Endodermal cell (in vitro differentiated cells): ENCODE measurements at regions not wholly inside any gene's neighbourhood (a gene's known extent, or its start where the extent isn't known, plus 50 kb on each side); places are given as distances from the start of the nearest gene placed in this dataset.

ENCODE experiments used
- DNase-seq: peaks from one replicate; pipeline ENCODE4 v3.0.0-alpha.2; 2017
- H3K27ac ChIP-seq: 2 replicates; pipeline ENCODE4 v1.5.1; 2013; ENCODE audit warnings: mild to moderate bottlenecking, low read depth, low read length, moderate library complexity
- H3K27me3 ChIP-seq: 2 replicates; pipeline ENCODE4 v1.6.1; 2013; ENCODE audit warnings: mild to moderate bottlenecking, low read length, moderate library complexity; ENCODE audit not compliant: insufficient read depth, control insufficient read depth, poor library complexity, severe bottlenecking
- H3K36me3 ChIP-seq: 2 replicates; pipeline ENCODE4 v1.7.0; 2013; ENCODE audit warnings: mild to moderate bottlenecking, low read length, moderate library complexity; ENCODE audit not compliant: control insufficient read depth, insufficient read depth
- H3K4me1 ChIP-seq: one replicate; pipeline ENCODE4 v1.7.0; 2013; ENCODE audit warnings: low read length; ENCODE audit not compliant: control insufficient read depth, insufficient read depth
- H3K4me3 ChIP-seq: 2 replicates; pipeline ENCODE4 v1.5.1; 2013; ENCODE audit warnings: mild to moderate bottlenecking, low read length, moderate library complexity
- H3K9ac ChIP-seq: 2 replicates; pipeline ENCODE4 v1.6.1; 2013; ENCODE audit warnings: mild to moderate bottlenecking, low read length, moderate library complexity; ENCODE audit not compliant: poor library complexity, severe bottlenecking; ENCODE audit errors: extremely low read depth
- H3K9me3 ChIP-seq: 2 replicates; pipeline ENCODE4 v1.6.1; 2013; ENCODE audit warnings: mild to moderate bottlenecking, low read length, moderate library complexity; ENCODE audit not compliant: control insufficient read depth
- H3K27ac Mint-ChIP-seq: 2 replicates; pipeline ENCODE4 v1.8.0; 2020; ENCODE audit warnings: mixed read lengths
- H3K27me3 Mint-ChIP-seq: 2 replicates; pipeline ENCODE4 v1.8.0; 2021; ENCODE audit warnings: mild to moderate bottlenecking, mixed read lengths; ENCODE audit not compliant: insufficient read depth
- H3K36me3 Mint-ChIP-seq: 2 replicates; pipeline ENCODE4 v1.8.0; 2020; ENCODE audit warnings: low read depth, mixed read lengths
- H3K4me1 Mint-ChIP-seq: 2 replicates; pipeline ENCODE4 v1.8.0; 2020; ENCODE audit warnings: mixed read lengths
- H3K4me3 Mint-ChIP-seq: 2 replicates; pipeline ENCODE4 v1.8.0; 2020; ENCODE audit warnings: mild to moderate bottlenecking, moderate library complexity, mixed read lengths
- H3K9me3 Mint-ChIP-seq: 2 replicates; pipeline ENCODE4 v1.8.0; 2020; ENCODE audit warnings: mild to moderate bottlenecking, mixed read lengths
- CTCF ChIP-seq: fragments of 200-600 bp; sonication (generic); conservative IDR thresholded peaks from 2 replicates; pipeline ENCODE4 v1.5.0; 2021; ENCODE audit warnings: antibody characterized with exemption, mild to moderate bottlenecking
- WGBS, 2 experiments: methylation state at CpG; one replicate each; pipeline versions ENCODE4 v1.1.5 to v1.1.7; 2013; ENCODE audit warnings: missing lambda C conversion rate in 2 of 2, mixed read lengths in 1 of 2; ENCODE audit not compliant: insufficient coverage in 1 of 2, insufficient read length in 1 of 2; 5-methylcytosine and 5-hydroxymethylcytosine counted together

GRCh38 chr5:63456279-63456678, 506.0 kb downstream of the HTR1A start:
- no peaks in the 10 kb centered on the region for H3K36me3 ChIP-seq
- no peak for DNase-seq
- H3K27ac ChIP-seq, result no peak overlapping the region
- no peaks in the 10 kb centered on the region for H3K9me3 ChIP-seq
- Mint-ChIP-seq H3K27me3 (no peaks in the 10 kb centered on the region), H3K4me1 (no peaks in the 10 kb centered on the region), H3K9me3 (no peaks in the 10 kb centered on the region), H3K36me3 (no peaks in the 10 kb centered on the region), H3K4me3 (no peak overlapping the region), H3K27ac (no peak overlapping the region)
- WGBS, 2 experiments, result 100% methylated on average over 1 of the region's 1 CpG; no CpG with 5 or more reads in 1 of the 2 experiments
- no peaks in the 10 kb centered on the region for H3K4me1 ChIP-seq
- TF ChIP-seq CTCF, result no peak
- no peak overlapping the region for H3K9ac ChIP-seq
- no peaks in the 10 kb centered on the region for H3K27me3 ChIP-seq
- H3K4me3 ChIP-seq, result no peak overlapping the region

GRCh38 chr5:63451188-63451587, 511.1 kb downstream of the HTR1A start:
- H3K9ac ChIP-seq, result no peak overlapping the region
- no peak overlapping the region for H3K4me3 ChIP-seq
- no peak overlapping the region for H3K27ac ChIP-seq
- WGBS, 2 experiments, result 0 to 25% methylated on average over 1 to 2 of the region's 2 CpGs
- Mint-ChIP-seq H3K9me3 (no peaks in the 10 kb centered on the region), H3K4me3 (no peak overlapping the region), H3K4me1 (no peaks in the 10 kb centered on the region), H3K27ac (no peak overlapping the region), H3K36me3 (no peaks in the 10 kb centered on the region), H3K27me3 (no peaks in the 10 kb centered on the region)
- no peak for TF ChIP-seq CTCF
- H3K9me3 ChIP-seq, result no peaks in the 10 kb centered on the region
- no peak for DNase-seq
- H3K36me3 ChIP-seq, result no peaks in the 10 kb centered on the region
- no peaks in the 10 kb centered on the region for H3K4me1 ChIP-seq
- H3K27me3 ChIP-seq, result no peaks in the 10 kb centered on the region

GRCh38 chr5:63439537-63439936, 522.7 kb downstream of the HTR1A start:
- 89 to 100% methylated on average over 1 to 3 of the region's 3 CpGs for WGBS, 2 experiments
- no peak for TF ChIP-seq CTCF
- DNase-seq, result no peak
- Mint-ChIP-seq H3K27ac (no peak overlapping the region), H3K36me3 (no peaks in the 10 kb centered on the region), H3K27me3 (no peaks in the 10 kb centered on the region), H3K4me3 (no peak overlapping the region), H3K9me3 (no peaks in the 10 kb centered on the region), H3K4me1 (peaks cover 19% of the 10 kb centered on the region)
- no peak overlapping the region for H3K27ac ChIP-seq
- H3K9ac ChIP-seq, result no peak overlapping the region
- no peak overlapping the region for H3K4me3 ChIP-seq
- H3K27me3 ChIP-seq, result no peaks in the 10 kb centered on the region
- no peaks in the 10 kb centered on the region for H3K9me3 ChIP-seq
- peaks cover 7% of the 10 kb centered on the region for H3K4me1 ChIP-seq
- no peaks in the 10 kb centered on the region for H3K36me3 ChIP-seq
